OCI-LY7 (cell line): ENCODE measurements at regions not wholly inside any gene's neighbourhood (a gene's known extent, or its start where the extent isn't known, plus 50 kb on each side); places are given as distances from the start of the nearest gene placed in this dataset.

ENCODE experiments used
- BruUV-seq: library from RNA; stranded (reverse); fragments of 400-500 nt; replicated peaks from 2 replicates; lab custom pipeline; 2021; lab: Mats Ljungman, UMichigan
- CTCF ChIA-PET: fragments of 300-600 bp; sonication (Branson Sonifier 250); formaldehyde crosslinking; loops from one replicate; lab custom pipeline; 2022; ENCODE audit warnings: antibody characterized with exemption; ENCODE audit not compliant: unreplicated experiment; lab: Charles Lee
- POLR2A ChIA-PET: fragments of 300-600 bp; sonication (Branson Sonifier 250); formaldehyde crosslinking; loops from one replicate; lab custom pipeline; 2022; ENCODE audit warnings: antibody characterized with exemption; lab: Charles Lee
- DNase-seq: peaks from one replicate; pipeline ENCODE4 v3.0.0-alpha.2; 2015; ENCODE audit warnings: low spot score
- H2AFZ ChIP-seq: fragments of 200-600 bp; sonication (generic), shearing (Covaris generic); 2 replicates; pipeline ENCODE4 v1.6.1; 2014; ENCODE audit warnings: mild to moderate bottlenecking, antibody characterized with exemption, low read length, moderate library complexity
- H3K27ac ChIP-seq: fragments of 200-600 bp; sonication (generic); 2 replicates; pipeline ENCODE4 v1.5.1; 2014; ENCODE audit warnings: mixed run types, low read depth, mild to moderate bottlenecking, moderate library complexity, low read length, inconsistent platforms; ENCODE audit not compliant: poor library complexity, severe bottlenecking
- H3K36me3 ChIP-seq: fragments of 200-600 bp; sonication (generic); 2 replicates; pipeline ENCODE4 v1.6.1; 2014; ENCODE audit warnings: mild to moderate bottlenecking, antibody characterized with exemption, low read length, moderate library complexity, mixed read lengths; ENCODE audit not compliant: insufficient read depth
- H3K4me1 ChIP-seq: fragments of 200-600 bp; sonication (generic); 2 replicates; pipeline ENCODE4 v1.5.1; 2014; ENCODE audit warnings: mild to moderate bottlenecking, low read length; ENCODE audit not compliant: insufficient read depth, poor library complexity, severe bottlenecking
- H3K4me2 ChIP-seq: fragments of 200-600 bp; sonication (generic); 2 replicates; pipeline ENCODE4 v1.6.1; 2014; ENCODE audit warnings: mild to moderate bottlenecking, low read length
- H3K4me3 ChIP-seq: fragments of 200-600 bp; sonication (generic); 2 replicates; pipeline ENCODE4 v1.5.1; 2014; ENCODE audit warnings: mild to moderate bottlenecking, low read depth, low read length; ENCODE audit not compliant: poor library complexity, severe bottlenecking
- H3K79me2 ChIP-seq: fragments of 200-600 bp; sonication (generic); 2 replicates; pipeline ENCODE4 v1.6.1; 2016; ENCODE audit warnings: low read depth, mild to moderate bottlenecking, low read length, moderate library complexity, mixed read lengths; ENCODE audit not compliant: insufficient read depth
- H3K9me2 ChIP-seq: fragments of 200-600 bp; sonication (generic); 2 replicates; pipeline ENCODE4 v1.6.1; 2016; ENCODE audit warnings: mild to moderate bottlenecking, low read length, mixed read lengths; ENCODE audit not compliant: insufficient read depth
- H3K9me3 ChIP-seq: fragments of 200-600 bp; sonication (generic); 2 replicates; pipeline ENCODE4 v1.6.1; 2014; ENCODE audit warnings: mild to moderate bottlenecking, mixed run types, low read length, mixed read lengths
- H4K20me1 ChIP-seq: fragments of 200-600 bp; sonication (generic); 2 replicates; pipeline ENCODE4 v1.6.1; 2014; ENCODE audit warnings: mild to moderate bottlenecking, antibody characterized with exemption, low read length, moderate library complexity, mixed read lengths; ENCODE audit not compliant: insufficient read depth
- EZH2phosphoT487 ChIP-seq: fragments of 200-600 bp; sonication (generic); IDR thresholded peaks from 2 replicates; pipeline ENCODE4 v1.6.1; 2018; ENCODE audit warnings: low read depth, borderline replicate concordance, mild to moderate bottlenecking, mixed run types, antibody characterized with exemption, low read length, moderate library complexity, mixed read lengths
- intact Hi-C: fragments of 100-400 bp; cut with micrococcal nuclease; formaldehyde crosslinking; loops from one replicate; pipeline ENCODE4 v1.10.0; 2022; ENCODE audit not compliant: unreplicated experiment
- TF ChIP-seq, protein P1 (sequence below): fragments of 200-600 bp; sonication (generic); conservative IDR thresholded peaks from 2 replicates; pipeline ENCODE4 v1.5.1; 2014; ENCODE audit warnings: mild to moderate bottlenecking, antibody characterized with exemption, low read length, moderate library complexity, mixed read lengths

DNA sequence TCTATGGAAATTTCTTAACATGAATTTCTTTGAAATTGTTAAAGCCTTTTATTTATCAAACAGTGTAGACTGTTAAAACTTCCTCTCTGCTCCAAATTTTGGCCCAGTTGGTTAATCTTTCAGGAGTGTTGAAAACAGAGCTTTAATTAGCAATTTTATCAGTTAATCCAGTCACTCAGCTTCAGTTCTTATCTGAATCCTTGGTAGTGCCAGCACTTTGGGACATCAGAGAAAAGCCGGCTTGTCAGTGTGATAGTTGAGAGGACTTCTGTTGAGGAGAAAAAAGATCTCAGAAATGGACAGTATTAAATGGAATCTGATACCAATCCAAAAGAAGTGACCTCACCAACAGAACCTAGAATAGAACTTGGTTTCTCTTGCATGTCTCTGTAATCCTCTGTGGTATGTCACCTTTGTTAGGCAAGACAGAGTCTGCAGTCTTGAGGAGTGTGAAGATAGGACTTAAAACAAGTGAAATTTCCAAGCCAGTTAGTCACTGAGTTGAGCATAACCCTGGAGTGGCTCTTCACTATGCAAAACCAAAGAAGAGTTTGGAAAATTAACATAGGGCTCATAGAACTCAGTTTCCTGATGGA, 251.8 kb downstream of the NNT start:
- BruUV-seq: no TSS peak
- Histone ChIP-seq H3K9me2 (no peaks in the 10 kb centered on the region), H3K79me2 (no peaks in the 10 kb centered on the region), H2AFZ (no peak overlapping the region), H3K4me2 (no peak overlapping the region), H3K9me3 (no peaks in the 10 kb centered on the region), H3K36me3 (no peaks in the 10 kb centered on the region), H3K27ac (no peak overlapping the region), H3K4me3 (no peak overlapping the region), H3K4me1 (no peaks in the 10 kb centered on the region), H4K20me1 (no peaks in the 10 kb centered on the region)
- ChIA-PET CTCF (no interaction called here), POLR2A (no interaction called here)
- no peak for DNase-seq
- intact Hi-C loops: no loop called here
- no peak for TF ChIP-seq EZH2phosphoT487
- TF ChIP-seq, protein P1, sequence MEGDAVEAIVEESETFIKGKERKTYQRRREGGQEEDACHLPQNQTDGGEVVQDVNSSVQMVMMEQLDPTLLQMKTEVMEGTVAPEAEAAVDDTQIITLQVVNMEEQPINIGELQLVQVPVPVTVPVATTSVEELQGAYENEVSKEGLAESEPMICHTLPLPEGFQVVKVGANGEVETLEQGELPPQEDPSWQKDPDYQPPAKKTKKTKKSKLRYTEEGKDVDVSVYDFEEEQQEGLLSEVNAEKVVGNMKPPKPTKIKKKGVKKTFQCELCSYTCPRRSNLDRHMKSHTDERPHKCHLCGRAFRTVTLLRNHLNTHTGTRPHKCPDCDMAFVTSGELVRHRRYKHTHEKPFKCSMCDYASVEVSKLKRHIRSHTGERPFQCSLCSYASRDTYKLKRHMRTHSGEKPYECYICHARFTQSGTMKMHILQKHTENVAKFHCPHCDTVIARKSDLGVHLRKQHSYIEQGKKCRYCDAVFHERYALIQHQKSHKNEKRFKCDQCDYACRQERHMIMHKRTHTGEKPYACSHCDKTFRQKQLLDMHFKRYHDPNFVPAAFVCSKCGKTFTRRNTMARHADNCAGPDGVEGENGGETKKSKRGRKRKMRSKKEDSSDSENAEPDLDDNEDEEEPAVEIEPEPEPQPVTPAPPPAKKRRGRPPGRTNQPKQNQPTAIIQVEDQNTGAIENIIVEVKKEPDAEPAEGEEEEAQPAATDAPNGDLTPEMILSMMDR: no peak

DNA sequence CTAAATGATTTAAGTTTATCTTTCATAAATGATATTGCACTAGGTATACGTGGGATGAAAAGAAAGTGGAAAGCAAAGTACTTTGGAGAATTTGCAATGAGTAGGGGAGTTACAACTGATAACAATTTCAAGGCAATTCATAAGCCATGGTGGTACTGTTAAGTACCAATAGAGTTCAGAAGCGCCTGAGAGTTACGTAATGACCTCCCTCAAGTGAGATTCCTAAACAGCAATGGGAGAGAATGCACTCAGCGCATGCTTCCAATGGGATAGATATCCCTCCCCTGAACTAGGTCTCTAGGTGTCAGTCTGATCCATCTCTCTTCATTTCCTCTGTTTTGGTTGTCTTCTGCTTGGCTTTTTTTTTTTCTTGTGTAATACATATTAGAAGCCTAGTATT, 249.3 kb downstream of the NNT start:
- intact Hi-C loops: no loop called here
- TF ChIP-seq, protein P1: no peak
- no peak for TF ChIP-seq EZH2phosphoT487
- POLR2A ChIA-PET: no interaction called here

DNA sequence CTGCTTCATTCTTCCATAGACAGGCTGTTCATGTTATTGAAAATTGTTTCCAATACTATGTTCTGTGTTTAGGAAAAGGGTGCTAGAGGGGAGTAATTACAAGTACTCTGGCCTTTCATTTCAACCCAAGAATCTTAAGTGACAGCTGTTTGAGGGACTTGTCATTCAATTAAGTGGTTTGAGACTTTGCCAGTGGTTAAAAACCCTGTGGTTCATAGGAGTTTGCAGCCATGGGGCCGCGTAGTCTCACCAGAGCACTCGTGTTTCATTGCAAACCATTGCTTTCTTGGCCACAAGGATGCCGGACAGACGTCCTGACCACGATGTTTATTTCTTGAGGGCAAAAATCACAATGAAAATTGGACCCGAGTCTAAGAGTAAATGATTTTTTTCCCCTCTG, 248.8 kb downstream of the NNT start:
- intact Hi-C loops: no loop called here

More for the DNA sequence above, 249.3 kb downstream of the NNT start:
- no peak for DNase-seq
- no TSS peak for BruUV-seq
- Histone ChIP-seq H3K4me2 (no peak overlapping the region), H3K9me2 (no peaks in the 10 kb centered on the region), H3K27ac (no peak overlapping the region), H3K79me2 (no peaks in the 10 kb centered on the region), H3K36me3 (no peaks in the 10 kb centered on the region), H3K4me3 (no peak overlapping the region), H3K9me3 (no peaks in the 10 kb centered on the region), H4K20me1 (no peaks in the 10 kb centered on the region), H2AFZ (no peak overlapping the region), H3K4me1 (no peaks in the 10 kb centered on the region)
- CTCF ChIA-PET: no interaction called here

More for the DNA sequence above, 248.8 kb downstream of the NNT start:
- Histone ChIP-seq H3K36me3 (no peaks in the 10 kb centered on the region), H3K9me3 (no peaks in the 10 kb centered on the region), H2AFZ (no peak overlapping the region), H3K9me2 (no peaks in the 10 kb centered on the region), H3K4me2 (no peak overlapping the region), H3K4me3 (no peak overlapping the region), H3K27ac (no peak overlapping the region), H3K79me2 (no peaks in the 10 kb centered on the region), H3K4me1 (no peaks in the 10 kb centered on the region), H4K20me1 (no peaks in the 10 kb centered on the region)
- CTCF ChIA-PET: no interaction called here
- BruUV-seq: no TSS peak
- no peak for TF ChIP-seq EZH2phosphoT487
- TF ChIP-seq, protein P1: no peak
- no peak for DNase-seq
- POLR2A ChIA-PET: no interaction called here
